Left cardiac atrium (tissue), 4 donors: ENCODE measurements at regions not wholly inside any gene's neighbourhood (a gene's known extent, or its start where the extent isn't known, plus 50 kb on each side); places are given as distances from the start of the nearest gene placed in this dataset.
"Not testable (repeated sequence)": the region's sequence is repeated elsewhere in the genome, so short reads cannot be mapped to it uniquely, and the experiment has no call there.

Experiments used
- ATAC-seq, 2 donors: fragments of 200-7000 bp; cut with Tn5 transposase; one replicate each; pipeline ENCODE4 v1.9.1; 2020; ENCODE audit warnings: mild to moderate bottlenecking in 2 of 2, moderate library complexity in 2 of 2
- DNase-seq: peaks from one replicate; pipeline ENCODE4 v3.0.0-alpha.2; 2020
- intact Hi-C, 2 donors: fragments of 100-400 bp; cut with DNase I; formaldehyde crosslinking; loops; one replicate each; pipeline versions ENCODE4 v1.14.1 to v1.15.1; 2022 to 2023
- donor health status: DM: no; HTN: yes; CAD: no.
- donor health status: DM: no; HTN: yes; CAD: no; lungs with severe emphysema.
- donor health status: DM: yes; HTN: yes; CAD: no.
- donor health status: Dilated cardiomyopathy.

- peak; percentile 93 to 94 for ATAC-seq
- intact Hi-C loops, result no loop called here
- DNase-seq, result peak; percentile 49
Observed at GRCh38 chr1:166379447-166379846, 212.6 kb upstream of the FAM78B start.

- intact Hi-C loops, result no loop called here
- no peak for ATAC-seq
- no peak for DNase-seq
Observed at GRCh38 chr1:166383137-166383536, 216.3 kb upstream of the FAM78B start.

- intact Hi-C loops, result no loop called here
- DNase-seq, result no peak
- no peak for ATAC-seq
Observed at GRCh38 chr1:166383635-166384346, 217.0 kb upstream of the FAM78B start.

- intact Hi-C loops, result no loop called here
- ATAC-seq (peak; percentile 59 to 63), DNase-seq (no peak)
Observed at GRCh38 chr1:166384948-166385347, 218.1 kb upstream of the FAM78B start.

GRCh38 chr1:166390366-166391033 lies 223.7 kb upstream of the FAM78B start:
- ATAC-seq (peak in 1 of 2 donors; percentile 36), DNase-seq (no peak)
- intact Hi-C loops, result no loop called here

- ATAC-seq (peak in 1 of 2 donors; percentile 77), DNase-seq (no peak)
- intact Hi-C loops, result no loop called here
Observed at GRCh38 chr1:166391279-166392066, 224.7 kb upstream of the FAM78B start.

GRCh38 chr1:166395729-166396128 lies 228.9 kb upstream of the FAM78B start:
- intact Hi-C loops, result no loop called here

GRCh38 chr1:166409253-166410082 lies 242.7 kb upstream of the FAM78B start:
- DNase-seq, ATAC-seq, intact Hi-C loops: not testable (repeated sequence)

More at GRCh38 chr1:166395729-166396128, 228.9 kb upstream of the FAM78B start:
- DNase-seq, result no peak
- no peak for ATAC-seq

GRCh38 chr1:166410083-166410385 lies 243.2 kb upstream of the FAM78B start:
- no peak for ATAC-seq
- intact Hi-C loops, result no loop called here
- no peak for DNase-seq

- ATAC-seq, intact Hi-C loops, DNase-seq: not testable (repeated sequence)
Observed at GRCh38 chr1:166416831-166417230, 250.0 kb upstream of the FAM78B start.

- no peak for ATAC-seq
- intact Hi-C loops, result no loop called here
- no peak for DNase-seq
Observed at GRCh38 chr1:166418344-166418933, 251.6 kb upstream of the FAM78B start.

GRCh38 chr1:166422586-166422985 lies 255.8 kb upstream of the FAM78B start:
- intact Hi-C loops, ATAC-seq: not testable (repeated sequence)

GRCh38 chr1:166432655-166433054 lies 265.9 kb upstream of the FAM78B start:
- intact Hi-C loops, result loop anchor here (2.0 to 10.0 kb wide), 3 partner anchors 268 to 504 kb away; partner anchors contain the start of gene FAM78B (in 1 of the 2)
- DNase-seq (no peak), ATAC-seq (no peak)

More at GRCh38 chr1:166422586-166422985, 255.8 kb upstream of the FAM78B start:
- DNase-seq, result not testable (repeated sequence)

GRCh38 chr1:166433404-166434304 lies 266.9 kb upstream of the FAM78B start:
- intact Hi-C loops, result loop anchor here (2.0 to 10.0 kb wide), 3 partner anchors 269 to 505 kb away; partner anchors contain the start of gene FAM78B (in 1 of the 2)
- DNase-seq, result not testable (repeated sequence)
- ATAC-seq, result peak; percentile 65

- no peak for DNase-seq
- intact Hi-C loops, result no loop called here
- ATAC-seq, result no peak
Observed at GRCh38 chr1:166457700-166458099, 290.9 kb upstream of the FAM78B start.

GRCh38 chr1:166464333-166464732 lies 297.5 kb upstream of the FAM78B start:
- no peak for ATAC-seq
- no peak for DNase-seq

GRCh38 chr1:166470014-166470413 lies 303.2 kb upstream of the FAM78B start:
- DNase-seq, result no peak
- no peak for ATAC-seq
- intact Hi-C loops, result no loop called here

More at GRCh38 chr1:166464333-166464732, 297.5 kb upstream of the FAM78B start:
- intact Hi-C loops, result no loop called here
